Fibroblast of mammary gland (primary cell): ENCODE measurements at regions not wholly inside any gene's neighbourhood (a gene's known extent, or its start where the extent isn't known, plus 50 kb on each side); places are given as distances from the start of the nearest gene placed in this dataset.

Source experiments
- DNase-seq: peaks from one replicate; pipeline ENCODE4 v3.0.0-alpha.2; 2010; ENCODE audit warnings: low read depth
- H3K4me3 ChIP-seq: 2 replicates; pipeline ENCODE4 v1.5.1; 2011; ENCODE audit warnings: low read depth, mild to moderate bottlenecking, low read length, moderate library complexity; ENCODE audit not compliant: control insufficient read depth
- TF ChIP-seq, protein P1 (sequence below): conservative IDR thresholded peaks from 2 replicates; pipeline ENCODE4 v1.5.1; 2011; ENCODE audit warnings: low read depth, low read length, inconsistent platforms; ENCODE audit not compliant: control insufficient read depth, insufficient read depth

DNA sequence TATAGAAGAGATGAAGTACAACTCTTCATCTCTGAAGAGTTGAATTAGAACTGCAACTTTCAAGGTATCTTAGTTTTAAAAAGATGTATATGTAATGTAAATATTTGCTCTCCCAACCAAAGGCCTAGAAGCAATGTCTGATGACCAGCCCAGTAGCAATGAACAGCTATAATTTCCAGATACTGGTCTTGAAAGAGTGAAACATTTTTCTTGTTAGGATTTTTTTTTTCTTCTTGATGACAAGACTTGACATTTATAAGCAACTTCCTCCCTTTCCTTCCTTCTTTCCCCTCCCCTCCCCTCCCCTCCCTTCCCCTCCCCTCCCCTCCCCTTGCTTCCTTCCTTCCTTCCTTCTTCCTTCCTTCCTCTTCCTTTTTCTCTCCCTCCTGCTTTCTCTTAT lies 423.4 kb downstream of the ZIC1 start:
- no peak overlapping the region for H3K4me3 ChIP-seq
- TF ChIP-seq, protein P1, sequence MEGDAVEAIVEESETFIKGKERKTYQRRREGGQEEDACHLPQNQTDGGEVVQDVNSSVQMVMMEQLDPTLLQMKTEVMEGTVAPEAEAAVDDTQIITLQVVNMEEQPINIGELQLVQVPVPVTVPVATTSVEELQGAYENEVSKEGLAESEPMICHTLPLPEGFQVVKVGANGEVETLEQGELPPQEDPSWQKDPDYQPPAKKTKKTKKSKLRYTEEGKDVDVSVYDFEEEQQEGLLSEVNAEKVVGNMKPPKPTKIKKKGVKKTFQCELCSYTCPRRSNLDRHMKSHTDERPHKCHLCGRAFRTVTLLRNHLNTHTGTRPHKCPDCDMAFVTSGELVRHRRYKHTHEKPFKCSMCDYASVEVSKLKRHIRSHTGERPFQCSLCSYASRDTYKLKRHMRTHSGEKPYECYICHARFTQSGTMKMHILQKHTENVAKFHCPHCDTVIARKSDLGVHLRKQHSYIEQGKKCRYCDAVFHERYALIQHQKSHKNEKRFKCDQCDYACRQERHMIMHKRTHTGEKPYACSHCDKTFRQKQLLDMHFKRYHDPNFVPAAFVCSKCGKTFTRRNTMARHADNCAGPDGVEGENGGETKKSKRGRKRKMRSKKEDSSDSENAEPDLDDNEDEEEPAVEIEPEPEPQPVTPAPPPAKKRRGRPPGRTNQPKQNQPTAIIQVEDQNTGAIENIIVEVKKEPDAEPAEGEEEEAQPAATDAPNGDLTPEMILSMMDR, result no peak
- DNase-seq, result no peak

DNA sequence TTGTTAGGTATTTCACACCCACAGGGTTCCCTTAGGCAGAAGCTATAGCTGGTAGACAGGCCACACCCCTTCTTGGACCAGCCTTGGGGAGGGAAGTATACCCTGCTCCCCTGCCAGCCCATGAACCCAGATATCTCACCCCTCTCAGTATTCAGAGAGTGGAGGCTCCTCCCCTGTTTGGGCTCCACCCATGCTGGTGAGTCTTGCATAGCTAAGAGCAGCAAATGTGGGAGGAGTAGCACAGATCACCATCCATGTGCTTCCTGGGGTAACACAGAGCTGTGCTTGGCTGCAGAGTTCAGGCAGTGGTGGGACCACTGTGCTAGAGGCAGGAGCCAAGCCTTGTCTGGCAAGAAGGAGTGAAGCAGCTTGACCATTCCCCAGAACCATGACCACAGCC lies 427.2 kb downstream of the ZIC1 start:
- DNase-seq, result no peak
- H3K4me3 ChIP-seq, result no peak overlapping the region
- TF ChIP-seq, protein P1, result no peak

DNA sequence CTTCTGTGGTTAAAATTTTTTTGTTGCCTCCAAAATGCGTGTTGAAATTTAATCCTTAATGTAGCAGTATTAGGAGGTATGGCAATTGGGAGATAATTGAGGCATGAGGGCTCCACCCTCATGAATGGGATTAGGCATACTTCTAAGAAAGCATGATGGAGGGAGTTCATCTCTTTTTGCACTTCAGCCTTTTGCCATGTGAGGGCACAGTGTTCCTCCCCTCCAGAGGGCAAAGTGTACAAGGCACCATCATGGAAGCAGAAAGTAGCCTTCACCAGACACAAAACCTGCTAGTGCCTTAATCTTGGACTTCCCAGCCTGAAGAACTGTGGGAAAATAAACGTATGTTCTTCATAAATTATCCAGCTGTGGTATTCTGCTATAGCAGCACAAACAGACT lies 429.5 kb downstream of the ZIC1 start:
- no peak overlapping the region for H3K4me3 ChIP-seq
- peak; percentile 28 for DNase-seq
- TF ChIP-seq, protein P1, result peak; percentile 46

DNA sequence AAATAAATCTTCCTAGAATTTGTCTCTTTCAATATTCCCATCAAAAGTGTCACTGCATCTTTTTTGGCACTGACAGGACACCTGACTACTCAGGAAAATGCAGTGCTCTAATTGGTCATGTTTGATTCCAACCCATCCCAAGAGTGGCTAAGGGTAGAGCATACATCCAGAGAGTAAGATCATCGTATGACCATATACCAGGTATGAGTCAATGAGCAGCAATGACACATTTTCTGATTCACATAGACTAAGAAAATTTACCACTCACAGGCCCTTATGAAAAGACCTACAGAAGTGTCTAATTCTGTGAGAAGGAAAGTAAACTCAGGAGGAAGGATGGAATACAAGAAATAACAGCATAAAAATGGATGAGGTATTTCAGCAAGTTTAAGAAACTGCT lies 434.2 kb downstream of the ZIC1 start:
- TF ChIP-seq, protein P1, result no peak
- peak; percentile 37 for DNase-seq
- H3K4me3 ChIP-seq, result no peak overlapping the region

DNA sequence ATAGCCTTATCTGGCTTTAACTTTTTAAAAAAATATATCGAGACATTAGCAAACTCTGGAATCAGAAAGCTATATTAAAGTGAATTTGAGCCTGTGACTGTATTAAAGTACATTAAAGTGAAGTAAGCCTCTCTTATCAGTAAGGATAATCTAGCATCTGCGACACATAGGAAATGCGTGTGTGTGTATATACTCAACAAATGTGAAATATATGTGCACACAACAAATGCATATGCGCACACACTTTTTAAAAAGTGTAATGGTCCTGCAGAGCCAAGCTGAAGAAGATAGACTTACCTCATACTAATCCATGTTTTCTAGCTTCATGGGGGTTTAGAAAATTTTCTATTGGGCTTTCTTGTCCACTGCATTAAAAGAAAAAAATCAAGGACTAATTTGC lies 437.1 kb downstream of the ZIC1 start:
- no peak overlapping the region for H3K4me3 ChIP-seq
- TF ChIP-seq, protein P1, result no peak
- no peak for DNase-seq

DNA sequence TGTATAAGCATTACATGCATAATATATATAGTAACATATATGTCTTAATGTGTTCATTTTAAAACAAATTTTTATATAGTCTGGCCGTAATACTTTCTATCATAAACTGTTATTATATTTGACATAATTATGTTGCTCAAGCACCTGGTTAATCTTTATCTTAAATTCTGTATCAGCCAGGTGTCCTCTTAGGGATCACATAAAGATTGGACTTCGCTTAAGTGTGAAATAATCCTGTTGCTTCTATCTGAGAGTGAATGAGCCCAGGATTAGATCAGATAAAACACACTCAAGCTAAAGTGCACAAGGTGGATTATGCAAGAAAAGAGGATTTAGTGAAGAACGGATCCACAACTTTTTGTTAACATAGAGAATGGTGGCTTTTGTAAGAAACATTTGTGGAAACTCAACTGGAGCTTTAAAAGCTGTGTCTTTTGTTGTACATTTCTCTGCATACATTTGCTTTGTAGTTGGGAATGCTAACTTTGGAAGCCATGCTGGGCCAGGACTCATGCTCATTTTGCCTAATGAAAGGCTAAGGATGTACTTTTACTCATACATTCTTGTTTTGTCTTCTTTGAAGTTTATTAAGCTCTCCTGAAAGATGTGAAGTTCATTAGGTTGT lies 437.8 kb downstream of the ZIC1 start:
- DNase-seq, result no peak
- TF ChIP-seq, protein P1, result no peak

DNA sequence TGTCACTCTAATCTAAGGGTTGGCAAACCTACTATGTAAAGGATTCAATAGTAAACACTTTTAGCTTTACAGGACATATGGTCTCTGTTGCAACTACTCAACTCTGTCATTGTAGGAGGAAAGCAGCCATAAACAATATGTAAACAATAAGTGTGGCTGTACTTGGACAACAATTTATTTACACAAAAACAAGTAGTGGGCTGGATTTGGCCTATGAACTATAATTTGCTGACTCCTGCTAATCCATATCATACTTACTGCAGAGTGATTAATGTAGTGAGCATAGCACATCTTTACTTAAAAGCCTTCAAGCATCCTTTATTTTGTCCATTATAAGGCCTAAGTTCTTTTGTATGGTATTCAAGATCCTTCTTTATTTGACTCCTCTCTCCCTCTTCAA lies 441.9 kb downstream of the ZIC1 start:
- no peak overlapping the region for H3K4me3 ChIP-seq
- TF ChIP-seq, protein P1, result no peak
- no peak for DNase-seq

More for the DNA sequence above, 437.8 kb downstream of the ZIC1 start:
- H3K4me3 ChIP-seq, result no peak overlapping the region
